Stimulated activated CD8-positive, alpha-beta memory T cell treated with anti-CD3 and anti-CD28 coated beads, Interleukin-15, amount 100 ng/mL, for 4 hours (primary cell): ENCODE measurements at regions not wholly inside any gene's neighbourhood (a gene's known extent, or its start where the extent isn't known, plus 50 kb on each side); places are given as distances from the start of the nearest gene placed in this dataset.

Source experiments
- DNase-seq, 2 donors: peaks; one replicate each; pipeline ENCODE4 v3.0.0-alpha.2; 2020; ENCODE audit warnings: low read depth in 2 of 2

DNA sequence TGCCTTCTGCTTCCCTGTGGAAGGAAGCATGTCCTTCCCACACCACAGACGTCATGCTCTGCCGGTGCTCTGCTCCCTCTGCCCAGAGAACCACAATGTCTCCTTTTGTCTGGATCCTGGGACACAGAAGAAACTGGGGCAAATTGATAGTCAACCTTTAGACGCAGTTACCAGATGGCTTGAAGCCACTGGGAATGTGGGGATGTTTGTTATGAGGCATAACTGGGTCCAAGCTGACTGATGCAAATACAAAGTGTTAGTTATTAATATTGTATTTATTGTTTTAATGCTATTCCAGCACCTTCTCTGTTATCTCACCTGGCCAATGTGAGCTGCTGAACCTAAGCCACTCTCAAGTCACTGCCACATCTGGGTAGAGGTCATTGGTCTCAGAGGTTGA lies 322.2 kb downstream of the SHANK2 start:
- no peak for DNase-seq

DNA sequence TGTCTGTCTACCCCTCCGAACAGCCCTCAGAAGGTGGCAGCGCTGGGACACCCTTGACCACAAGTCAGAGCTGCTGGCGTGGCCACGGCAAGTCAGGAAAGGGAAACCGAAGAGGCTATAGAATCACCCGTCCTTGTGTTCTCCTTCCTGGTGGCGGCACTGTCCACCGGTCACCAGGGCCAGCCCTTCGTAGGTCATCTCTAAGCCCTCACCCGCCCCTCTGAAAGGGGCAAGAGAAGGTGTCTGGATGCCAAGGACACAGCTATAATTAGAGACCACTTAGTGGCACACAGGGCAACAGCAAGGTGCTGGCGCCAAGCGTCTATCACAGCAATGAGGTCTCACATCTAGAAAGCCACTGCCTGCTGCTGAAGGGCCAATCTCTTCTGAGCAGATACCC lies 320.9 kb downstream of the SHANK2 start:
- DNase-seq = no peak

GRCh38 chr11:70933981-70934583 lies 318.3 kb downstream of the SHANK2 start:
- DNase-seq = no peak

- DNase-seq = no peak
Measured at GRCh38 chr11:70935006-70935768, 317.2 kb downstream of the SHANK2 start.

DNA sequence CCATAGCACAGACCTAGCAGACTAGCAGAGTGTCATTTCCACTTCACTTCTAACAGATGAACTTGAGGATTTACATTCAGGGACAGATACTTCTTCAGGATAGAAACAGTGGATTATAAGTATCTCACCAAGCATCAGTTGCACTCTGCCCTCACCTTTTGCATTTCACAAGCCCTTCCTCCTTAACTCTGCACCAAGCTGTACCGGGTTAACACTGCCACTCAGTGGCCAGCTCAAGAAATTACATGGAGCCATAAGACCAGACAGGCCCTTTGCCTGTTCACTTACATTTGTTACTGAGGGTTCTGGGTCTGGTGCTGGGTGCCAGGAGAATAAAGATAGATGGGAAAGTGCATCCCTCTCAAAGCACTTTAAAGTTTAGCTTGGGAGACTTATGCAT lies 309.8 kb downstream of the SHANK2 start:
- no peak for DNase-seq

- DNase-seq = no peak
Measured at GRCh38 chr11:70944141-70944540, 308.2 kb downstream of the SHANK2 start.

DNA sequence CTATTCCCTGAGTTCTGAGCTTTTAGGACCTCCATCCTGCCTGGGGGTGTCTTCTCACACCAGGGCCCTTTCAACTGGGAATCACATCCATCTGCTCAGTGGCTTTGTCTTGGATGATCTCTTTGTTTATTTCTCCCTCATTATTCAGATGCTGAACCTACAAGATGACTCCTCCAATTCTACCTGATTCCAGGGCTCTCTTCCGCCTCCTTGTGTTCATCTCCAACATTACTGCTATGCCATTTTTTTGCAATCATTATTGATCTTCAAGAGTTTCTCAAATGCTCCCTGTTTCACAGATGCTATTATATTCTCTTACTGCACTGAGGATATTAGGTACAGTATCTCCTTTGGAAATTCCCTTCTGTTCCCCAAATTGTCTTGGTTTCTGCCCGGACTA lies 307.7 kb downstream of the SHANK2 start:
- no peak for DNase-seq

GRCh38 chr11:70948398-70948797 lies 304.0 kb downstream of the SHANK2 start:
- no peak for DNase-seq

- DNase-seq = no peak
Measured at GRCh38 chr11:70948855-70949531, 303.4 kb downstream of the SHANK2 start.

DNA sequence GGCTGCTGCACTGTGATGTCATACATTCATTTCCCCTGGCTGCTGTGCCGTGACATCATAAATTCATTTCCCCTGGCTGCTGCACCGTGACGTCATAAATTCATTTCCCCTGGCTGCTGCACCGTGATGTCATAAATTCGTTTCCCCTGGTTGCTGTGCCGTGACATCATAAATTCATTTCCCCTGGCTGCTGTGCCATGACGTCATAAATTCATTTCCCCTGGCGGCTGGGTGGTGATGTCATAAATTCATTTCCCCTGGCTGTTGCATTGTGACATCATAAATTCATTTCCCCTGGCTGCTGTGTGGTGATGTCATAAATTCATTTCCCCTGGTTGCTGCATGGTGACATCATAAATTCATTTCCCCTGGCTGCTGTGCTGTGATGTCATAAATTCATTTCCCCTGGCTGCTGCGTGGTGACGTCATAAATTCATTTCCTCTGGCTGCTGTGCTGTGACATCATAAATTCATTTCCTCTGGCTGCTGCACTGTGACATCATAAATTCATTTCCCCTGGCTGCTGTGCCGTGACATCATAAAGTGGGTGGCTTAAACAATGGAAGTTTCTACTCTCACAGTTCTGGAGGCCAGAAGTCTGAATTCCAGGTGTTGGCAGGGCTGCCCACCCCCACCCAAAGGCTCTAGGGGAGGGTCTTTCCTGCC lies 301.1 kb downstream of the SHANK2 start:
- DNase-seq = no peak

DNA sequence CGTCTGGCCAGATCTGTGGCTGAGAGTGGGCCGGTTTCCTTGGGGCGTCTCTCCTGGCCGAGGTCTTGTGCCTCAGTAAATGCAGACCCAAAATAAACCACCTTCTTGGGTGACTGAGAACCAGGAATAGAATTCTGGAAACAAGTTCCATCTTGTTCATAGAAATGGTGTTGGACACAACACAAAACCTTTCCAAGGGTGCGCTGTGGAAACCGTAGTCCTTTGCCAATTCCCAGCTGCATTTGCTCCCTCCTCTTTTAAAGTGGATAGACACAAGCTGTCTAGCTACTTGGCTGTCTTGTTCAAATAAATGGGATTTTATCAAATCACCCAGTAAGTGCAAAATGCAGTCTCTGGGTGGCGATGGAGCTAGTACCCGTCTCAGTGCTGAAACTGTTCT lies 300.2 kb downstream of the SHANK2 start:
- no peak for DNase-seq

GRCh38 chr11:70953720-70954119 lies 298.7 kb downstream of the SHANK2 start:
- DNase-seq = no peak

- DNase-seq = no peak
Measured at GRCh38 chr11:70954471-70954870, 297.9 kb downstream of the SHANK2 start.
